B cell (primary cell): ENCODE measurements at regions not wholly inside any gene's neighbourhood (a gene's known extent, or its start where the extent isn't known, plus 50 kb on each side); places are given as distances from the start of the nearest gene placed in this dataset.

ENCODE experiments used
- ATAC-seq: fragments of 200-7000 bp; cut with Tn5 transposase; one replicate; pipeline ENCODE4 v1.10.0; 2021; ENCODE audit warnings: low read depth, mild to moderate bottlenecking, moderate number of reproducible peaks, moderate library complexity
- CTCF ChIA-PET: fragments of 350-600 bp; sonication (Branson Sonifier 250); formaldehyde crosslinking; loops from one replicate; lab custom pipeline; 2021; ENCODE audit warnings: antibody characterized with exemption, inconsistent platforms; lab: Charles Lee
- POLR2A ChIA-PET: fragments of 350-600 bp; sonication (Branson Sonifier 250); formaldehyde crosslinking; loops from one replicate; lab custom pipeline; 2021; ENCODE audit warnings: antibody characterized with exemption; lab: Charles Lee
- DNase-seq: peaks from one replicate; pipeline ENCODE4 v3.0.0; 2013
- H2AFZ ChIP-seq: 2 replicates; pipeline ENCODE4 v1.6.1; 2012; ENCODE audit warnings: mild to moderate bottlenecking, low read depth, low read length; ENCODE audit not compliant: insufficient read depth, poor library complexity, severe bottlenecking
- H3K27ac ChIP-seq, 2 donors: 1 replicate in 1 of 2; 2 replicates in 1 of 2; pipeline ENCODE4 v1.5.1; 2012 to 2013; ENCODE audit warnings: low read length in 2 of 2, mild to moderate bottlenecking in 2 of 2, moderate library complexity in 1 of 2
- H3K27me3 ChIP-seq, 4 experiments: fragments of 200-600 bp in 1 of 4; sonication (generic) in 1 of 4; replicated peaks in 1 of 4; 1 replicate in 2 of 4; 2 replicates in 2 of 4; pipeline versions ENCODE4 v1.6.1 to v1.7.0; 2013 to 2016; ENCODE audit warnings: low read length in 3 of 4, mild to moderate bottlenecking in 2 of 4, mixed read lengths in 1 of 4, moderate library complexity in 1 of 4; ENCODE audit not compliant: insufficient read depth in 4 of 4, control insufficient read depth in 3 of 4; ENCODE audit errors: control extremely low read depth in 1 of 4
- H3K36me3 ChIP-seq, 2 experiments: replicated peaks in 1 of 2; 1 replicate in 1 of 2; 2 replicates in 1 of 2; pipeline versions ENCODE4 v1.6.1 to v1.7.1; 2013; ENCODE audit warnings: low read length in 1 of 2; ENCODE audit not compliant: insufficient read depth in 2 of 2, control insufficient read depth in 1 of 2; ENCODE audit errors: control extremely low read depth in 1 of 2, extremely low read depth in 1 of 2
- H3K4me1 ChIP-seq, 2 donors: fragments of 200-600 bp in 1 of 2; sonication (generic) in 1 of 2; 1 replicate in 1 of 2; 2 replicates in 1 of 2; pipeline versions ENCODE4 v1.5.1 to v1.6.1; 2013 to 2017; ENCODE audit warnings: low read length in 2 of 2; ENCODE audit not compliant: control insufficient read depth in 2 of 2, insufficient read depth in 2 of 2
- H3K4me2 ChIP-seq: replicated peaks from 2 replicates; pipeline ENCODE3; 2012; ENCODE audit warnings: mild to moderate bottlenecking, low read depth, low read length; ENCODE audit not compliant: poor library complexity, severe bottlenecking
- H3K4me3 ChIP-seq, 5 experiments: fragments of 200-600 bp in 1 of 5; sonication (generic) in 1 of 5; 1 replicate in 3 of 5; 2 replicates in 2 of 5; pipeline versions ENCODE4 v1.5.1 to v1.7.0; 2011 to 2016; ENCODE audit warnings: low read length in 4 of 5, mild to moderate bottlenecking in 4 of 5, low read depth in 2 of 5, control low read depth in 1 of 5, moderate library complexity in 1 of 5; ENCODE audit not compliant: insufficient read depth in 1 of 5; ENCODE audit errors: control extremely low read depth in 1 of 5, extremely low read depth in 1 of 5
- H3K79me2 ChIP-seq: fragments of 200-600 bp; sonication (generic); one replicate; pipeline ENCODE4 v1.6.0; 2016; ENCODE audit warnings: low read length; ENCODE audit not compliant: control insufficient read depth, insufficient read depth
- H3K9ac ChIP-seq: fragments of 200-600 bp; sonication (generic); 2 replicates; pipeline ENCODE4 v1.6.1; 2017; ENCODE audit warnings: mild to moderate bottlenecking, low read length, moderate library complexity
- H3K9me3 ChIP-seq, 3 donors: one replicate each; pipeline versions ENCODE4 v1.6.1 to v1.7.1; 2013; ENCODE audit warnings: low read length in 2 of 3; ENCODE audit not compliant: control insufficient read depth in 2 of 3, insufficient read depth in 1 of 3; ENCODE audit errors: control extremely low read depth in 1 of 3
- H4K20me1 ChIP-seq: 2 replicates; pipeline ENCODE4 v1.6.0; 2012; ENCODE audit warnings: mild to moderate bottlenecking, low read length; ENCODE audit not compliant: insufficient read depth, control insufficient read depth, poor library complexity, severe bottlenecking
- H3K27ac Mint-ChIP-seq: one replicate; pipeline ENCODE4 v1.8.0; 2021; ENCODE audit warnings: mixed read lengths
- H3K27me3 Mint-ChIP-seq: one replicate; pipeline ENCODE4 v1.8.0; 2021; ENCODE audit warnings: mixed read lengths
- H3K4me1 Mint-ChIP-seq: one replicate; pipeline ENCODE4 v1.8.0; 2021; ENCODE audit warnings: mixed read lengths
- H3K4me3 Mint-ChIP-seq: one replicate; pipeline ENCODE4 v1.8.0; 2021; ENCODE audit warnings: mixed read lengths
- H3K9me3 Mint-ChIP-seq: one replicate; pipeline ENCODE4 v1.8.0; 2022; ENCODE audit warnings: mixed read lengths; ENCODE audit not compliant: insufficient read depth
- EZH2 ChIP-seq: IDR thresholded peaks from 2 replicates; pipeline ENCODE4 v1.6.1; 2012; ENCODE audit warnings: borderline replicate concordance, low read depth, mild to moderate bottlenecking, moderate library complexity, low read length; ENCODE audit not compliant: insufficient read depth, poor library complexity, severe bottlenecking
- WGBS: methylation state at CpG from one replicate; pipeline ENCODE4 v1.1.5; 2013; ENCODE audit warnings: missing lambda C conversion rate; ENCODE audit not compliant: insufficient coverage; 5-methylcytosine and 5-hydroxymethylcytosine counted together
- intact Hi-C: fragments of 100-400 bp; cut with micrococcal nuclease; formaldehyde crosslinking; loops from one replicate; pipeline ENCODE4 v1.10.0; 2022
- TF ChIP-seq, protein P1 (sequence below): fragments of 200-600 bp; IDR thresholded peaks from one replicate; pipeline ENCODE4 v1.8.0; 2022; ENCODE audit warnings: antibody characterized with exemption, mild to moderate bottlenecking

GRCh38 chr11:41534391-41534790, 74.9 kb upstream of the LRRC4C start:
- no peak overlapping the region for H2AFZ ChIP-seq
- Mint-ChIP-seq H3K27ac (no peak overlapping the region), H3K9me3 (no peaks in the 10 kb centered on the region), H3K27me3 (no peaks in the 10 kb centered on the region), H3K4me1 (no peaks in the 10 kb centered on the region), H3K4me3 (no peak overlapping the region)
- no peaks in the 10 kb centered on the region for H3K79me2 ChIP-seq
- no peak for DNase-seq
- no peak overlapping the region for H3K9ac ChIP-seq
- no peaks in the 10 kb centered on the region for H3K4me1 ChIP-seq
- H4K20me1 ChIP-seq: no peaks in the 10 kb centered on the region
- H3K36me3 ChIP-seq: no peaks in the 10 kb centered on the region
- H3K4me2 ChIP-seq: no peak overlapping the region
- TF ChIP-seq, protein P1, sequence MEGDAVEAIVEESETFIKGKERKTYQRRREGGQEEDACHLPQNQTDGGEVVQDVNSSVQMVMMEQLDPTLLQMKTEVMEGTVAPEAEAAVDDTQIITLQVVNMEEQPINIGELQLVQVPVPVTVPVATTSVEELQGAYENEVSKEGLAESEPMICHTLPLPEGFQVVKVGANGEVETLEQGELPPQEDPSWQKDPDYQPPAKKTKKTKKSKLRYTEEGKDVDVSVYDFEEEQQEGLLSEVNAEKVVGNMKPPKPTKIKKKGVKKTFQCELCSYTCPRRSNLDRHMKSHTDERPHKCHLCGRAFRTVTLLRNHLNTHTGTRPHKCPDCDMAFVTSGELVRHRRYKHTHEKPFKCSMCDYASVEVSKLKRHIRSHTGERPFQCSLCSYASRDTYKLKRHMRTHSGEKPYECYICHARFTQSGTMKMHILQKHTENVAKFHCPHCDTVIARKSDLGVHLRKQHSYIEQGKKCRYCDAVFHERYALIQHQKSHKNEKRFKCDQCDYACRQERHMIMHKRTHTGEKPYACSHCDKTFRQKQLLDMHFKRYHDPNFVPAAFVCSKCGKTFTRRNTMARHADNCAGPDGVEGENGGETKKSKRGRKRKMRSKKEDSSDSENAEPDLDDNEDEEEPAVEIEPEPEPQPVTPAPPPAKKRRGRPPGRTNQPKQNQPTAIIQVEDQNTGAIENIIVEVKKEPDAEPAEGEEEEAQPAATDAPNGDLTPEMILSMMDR: no peak
- no peak for TF ChIP-seq EZH2
- no peaks in the 10 kb centered on the region for H3K9me3 ChIP-seq
- intact Hi-C loops: no loop called here
- WGBS: 64% methylated on average over 3 of the region's 4 CpGs
- H3K27me3 ChIP-seq: no peaks in the 10 kb centered on the region
- ATAC-seq: no peak
- POLR2A ChIA-PET: no interaction called here
- no peak overlapping the region for H3K4me3 ChIP-seq
- CTCF ChIA-PET: no interaction called here
- no peak overlapping the region for H3K27ac ChIP-seq

- intact Hi-C loops: no loop called here
- Mint-ChIP-seq H3K27me3 (no peaks in the 10 kb centered on the region), H3K4me3 (no peak overlapping the region), H3K27ac (no peak overlapping the region), H3K4me1 (no peaks in the 10 kb centered on the region), H3K9me3 (no peaks in the 10 kb centered on the region)
- ATAC-seq (no peak), DNase-seq (no peak)
- Histone ChIP-seq H3K36me3 (no peaks in the 10 kb centered on the region), H4K20me1 (no peaks in the 10 kb centered on the region), H3K9me3 (no peaks in the 10 kb centered on the region), H3K4me3 (no peak overlapping the region), H2AFZ (no peak overlapping the region), H3K9ac (no peak overlapping the region), H3K27ac (no peak overlapping the region), H3K4me2 (no peak overlapping the region), H3K4me1 (no peaks in the 10 kb centered on the region), H3K79me2 (no peaks in the 10 kb centered on the region), H3K27me3 (no peaks in the 10 kb centered on the region)
- ChIA-PET POLR2A (no interaction called here), CTCF (no interaction called here)
- no CpG with 5 or more reads among the region's 2 CpGs for WGBS
- TF ChIP-seq, protein P1: no peak
- TF ChIP-seq EZH2: no peak
These were observed 75.4 kb upstream of the LRRC4C start for GRCh38 chr11:41534861-41535260.
